Kidney capillary endothelial cell (primary cell): ENCODE measurements at regions not wholly inside any gene's neighbourhood (a gene's known extent, or its start where the extent isn't known, plus 50 kb on each side); places are given as distances from the start of the nearest gene placed in this dataset.

Experiments
- DNase-seq: peaks from one replicate; pipeline ENCODE4 v3.0.0-alpha.2; 2018; ENCODE audit warnings: low spot score

DNA sequence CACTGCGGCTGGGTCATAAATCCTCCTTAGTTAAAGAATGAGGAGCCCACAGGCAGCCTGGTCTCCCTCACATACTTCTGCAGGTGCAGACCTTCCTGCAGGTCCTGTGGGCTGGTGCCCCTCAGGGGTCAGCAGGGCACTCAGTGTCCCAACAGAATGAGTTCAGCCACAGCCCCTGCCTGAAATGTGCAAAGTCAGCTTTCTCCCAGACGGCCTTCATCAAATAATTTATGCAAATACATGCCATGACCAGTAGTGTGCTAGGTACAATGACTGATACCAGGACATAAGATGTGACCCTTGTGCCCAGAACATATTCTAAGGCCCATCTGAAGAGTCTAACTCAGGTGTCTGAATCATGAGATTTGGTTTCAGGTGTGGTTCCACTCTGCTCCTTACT is 703.4 kb downstream of the TBC1D22A start:
- DNase-seq = no peak

GRCh38 chr22:47465222-47465621 is 702.8 kb downstream of the TBC1D22A start:
- no peak for DNase-seq

DNA sequence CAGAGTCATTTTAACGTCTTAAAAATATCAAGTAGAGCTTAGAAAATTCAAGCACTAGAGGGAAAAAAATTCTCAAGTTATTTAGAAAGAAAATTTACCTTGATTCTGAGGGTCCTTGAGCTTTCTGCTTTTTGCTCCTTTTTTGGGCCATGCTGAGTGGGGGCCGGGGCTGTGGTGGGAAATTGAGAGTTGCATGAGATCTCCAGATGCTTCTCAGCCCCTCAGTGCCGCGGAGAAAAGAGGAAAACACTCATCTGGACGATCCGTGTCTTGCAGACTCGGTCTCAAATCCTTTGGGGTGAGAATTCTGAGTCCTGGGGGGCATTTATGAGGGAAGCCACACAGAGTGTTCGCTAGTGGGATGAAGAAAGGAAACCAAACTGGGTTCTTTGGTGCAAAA is 700.8 kb downstream of the TBC1D22A start:
- no peak for DNase-seq

GRCh38 chr22:47460861-47461260 is 698.4 kb downstream of the TBC1D22A start:
- DNase-seq = no peak

DNA sequence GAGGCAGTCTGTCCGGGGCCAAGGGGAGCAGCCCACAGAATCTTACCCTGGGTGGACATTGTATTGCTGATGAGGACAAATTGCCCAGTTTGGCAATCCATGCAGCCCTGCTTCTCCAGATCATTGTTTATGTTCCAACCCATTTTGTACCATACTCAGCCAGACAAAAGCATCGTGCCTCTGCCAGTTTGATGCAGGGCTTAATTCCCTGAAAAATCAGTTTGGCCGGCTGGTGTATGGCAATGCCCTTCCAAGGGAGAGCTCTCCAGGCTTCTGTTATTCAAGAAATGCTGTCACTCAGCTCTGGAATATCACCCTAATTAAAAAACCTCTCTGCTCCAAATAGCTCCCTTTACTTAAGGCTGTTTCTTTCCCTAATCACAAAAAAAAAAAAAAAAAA is 697.7 kb downstream of the TBC1D22A start:
- no peak for DNase-seq

GRCh38 chr22:47458348-47458747 is 695.9 kb downstream of the TBC1D22A start:
- no peak for DNase-seq

GRCh38 chr22:47457509-47458300 is 695.3 kb downstream of the TBC1D22A start:
- DNase-seq = no peak

- DNase-seq = no peak
Measured at GRCh38 chr22:47457021-47457420, 694.6 kb downstream of the TBC1D22A start.

DNA sequence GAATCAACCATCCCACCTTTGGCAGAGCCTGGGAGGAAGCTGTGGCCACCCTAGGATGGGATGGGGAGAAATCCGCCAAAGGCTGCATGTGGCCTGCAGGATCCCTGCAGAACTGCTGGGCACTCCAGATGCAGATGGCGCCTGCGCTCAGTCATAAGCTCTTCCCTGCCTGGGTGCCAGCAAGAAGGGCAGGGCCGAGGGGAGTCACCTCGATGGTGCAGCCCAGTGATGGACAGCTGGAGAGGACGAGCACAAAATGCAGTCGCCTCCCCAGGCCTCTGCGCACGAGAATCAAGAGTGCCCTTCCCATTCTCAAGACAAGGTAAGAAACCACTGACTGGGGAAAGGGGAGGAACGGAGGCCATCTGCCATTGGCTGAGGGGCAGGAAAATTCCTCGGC is 693.6 kb downstream of the TBC1D22A start:
- no peak for DNase-seq

GRCh38 chr22:47453049-47453448 is 690.6 kb downstream of the TBC1D22A start:
- no peak for DNase-seq

GRCh38 chr22:47452184-47452583 is 689.7 kb downstream of the TBC1D22A start:
- DNase-seq = no peak

GRCh38 chr22:47450876-47451475 is 688.5 kb downstream of the TBC1D22A start:
- DNase-seq = no peak

- DNase-seq = no peak
Measured at GRCh38 chr22:47449508-47450270, 687.2 kb downstream of the TBC1D22A start.

DNA sequence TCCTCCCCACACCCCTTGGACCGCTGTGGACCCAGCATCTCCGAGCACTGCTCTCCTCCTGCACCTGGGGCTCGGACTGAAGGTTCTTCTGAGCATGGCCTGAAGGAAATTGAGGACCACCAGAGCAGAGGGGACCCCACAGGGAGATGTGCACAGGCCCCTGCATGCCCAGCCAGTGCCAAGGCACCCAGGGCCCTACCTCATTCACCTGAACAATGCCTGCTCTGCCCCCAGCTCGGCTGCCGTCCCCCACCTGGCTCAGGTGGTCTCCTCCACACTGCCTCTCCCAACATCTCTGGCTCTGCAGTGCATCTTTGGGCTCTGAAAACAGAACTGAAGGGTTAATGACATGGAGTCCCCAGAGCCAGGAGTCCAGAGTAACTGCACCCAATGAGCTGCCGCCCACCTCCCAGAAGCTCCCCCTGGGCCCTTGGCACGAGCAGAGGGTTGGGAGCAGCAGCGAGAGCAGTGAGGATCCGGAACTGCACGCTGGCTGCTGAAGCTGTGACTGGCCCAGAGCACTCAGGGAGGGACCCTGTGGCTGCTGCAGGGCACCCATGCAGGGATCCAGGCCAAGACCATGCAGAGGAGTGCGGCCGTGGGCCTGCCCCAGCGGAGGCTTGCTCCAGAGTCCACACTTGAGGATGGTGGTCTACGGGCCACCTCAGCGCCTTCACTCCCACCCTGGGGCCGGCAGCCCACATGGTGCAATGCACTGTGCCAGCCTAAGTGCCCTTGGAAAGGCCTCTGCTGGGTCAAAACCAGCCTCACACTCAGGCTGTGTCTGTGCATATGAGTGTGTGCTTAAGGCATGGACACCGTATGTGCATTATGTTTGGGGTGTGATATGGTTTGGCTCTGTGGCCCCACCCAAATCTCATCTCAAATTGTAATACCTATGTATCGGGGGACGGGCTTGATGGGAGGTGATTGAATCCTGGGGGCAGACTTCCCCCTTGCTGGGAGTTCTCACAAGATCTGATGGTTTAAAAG is 686.1 kb downstream of the TBC1D22A start:
- DNase-seq = no peak

GRCh38 chr22:47446821-47447810 is 684.7 kb downstream of the TBC1D22A start:
- DNase-seq = no peak

DNA sequence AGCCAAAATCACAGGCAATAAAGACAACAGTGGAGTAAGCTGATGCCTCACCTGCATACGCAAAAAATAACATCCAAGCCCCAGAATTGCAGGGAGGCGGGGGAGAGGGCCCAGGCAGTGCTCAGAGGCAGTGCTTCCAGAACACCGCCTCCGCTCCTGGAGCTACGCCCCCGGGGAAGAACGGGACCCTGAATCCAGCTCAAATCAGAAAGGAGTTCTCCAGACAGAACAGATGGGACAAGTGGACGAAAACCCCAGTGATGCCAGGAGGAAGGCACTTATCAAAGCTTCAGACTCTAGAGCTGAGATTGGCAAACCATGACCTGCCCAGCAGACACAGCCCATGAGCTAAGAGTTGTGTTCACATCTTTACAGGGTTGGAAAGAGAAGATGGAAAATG is 683.9 kb downstream of the TBC1D22A start:
- no peak for DNase-seq

DNA sequence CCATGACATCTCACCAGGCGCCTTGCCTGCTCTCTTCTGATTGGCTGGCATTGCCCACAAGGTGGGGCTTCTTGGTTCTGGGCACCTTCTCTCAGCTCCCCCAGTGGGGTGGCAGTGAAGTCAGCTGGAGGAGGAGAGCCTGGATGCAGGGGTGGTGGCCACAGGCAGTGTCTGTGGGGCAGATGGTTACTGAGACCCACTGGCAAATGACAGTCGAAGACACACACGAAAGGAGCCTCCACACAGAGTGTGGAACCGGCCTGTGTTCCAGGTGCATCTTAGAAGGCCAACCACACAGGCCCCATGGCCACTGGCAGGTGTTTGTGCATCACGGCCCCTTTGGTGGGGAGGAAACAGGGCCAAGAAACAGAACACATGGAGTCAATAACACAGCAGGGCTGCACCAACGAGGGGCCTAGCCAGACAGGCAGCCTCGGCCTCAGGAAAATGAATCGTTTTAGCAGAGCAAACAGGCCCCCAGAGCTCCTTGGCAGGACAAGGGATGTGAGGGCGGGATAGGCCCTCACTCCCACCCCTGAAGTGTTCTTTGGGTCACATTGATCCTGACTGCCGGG is 683.4 kb downstream of the TBC1D22A start:
- no peak for DNase-seq

- no peak for DNase-seq
Measured at GRCh38 chr22:47445212-47445611, 682.8 kb downstream of the TBC1D22A start.

- no peak for DNase-seq
Measured at GRCh38 chr22:47444746-47445065, 682.3 kb downstream of the TBC1D22A start.
